ENCODE measurements at regions not wholly inside any gene's neighbourhood (a gene's known extent, or its start where the extent isn't known, plus 50 kb on each side); places are given as distances from the start of the nearest gene placed in this dataset.

- ChIA-PET CTCF (no interaction called here), RAD21 (ENCODE audit: unreplicated experiment) (no interaction called here), POLR2A (no interaction called here), SMC1A (ENCODE audit: uncharacterized antibody, unreplicated experiment) (interaction anchor here (1.0 to 2.3 kb wide), 2 partner anchors 22 to 32 kb away, joined by 3 to 7 read pairs; no protein-coding TSS in a partner anchor)
- no peaks in the 10 kb centered on the region; a peak in 1 of 4 replicates for H3K27me3 ChIP-seq (replicated peaks in 1 of 2; ENCODE audit: control insufficient read depth in 2 of 2, insufficient read depth in 2 of 2, low read length in 1 of 2)
- no peaks in the 10 kb centered on the region for H3K36me3 ChIP-seq (ENCODE audit: control insufficient read depth in 2 of 2, insufficient read depth in 2 of 2, low read length in 1 of 2)
- DNase-seq (ENCODE audit: low read depth, low spot score) = no peak
- no peaks in the 10 kb centered on the region for H3K4me1 ChIP-seq (ENCODE audit: control insufficient read depth, insufficient read depth, low read length)
- FAIRE-seq = no peak
- no peak overlapping the region for H2AFZ ChIP-seq (ENCODE audit: control insufficient read depth, low read depth, low read length)
- no peak overlapping the region for H3K4me3 ChIP-seq
- H3K9me3 ChIP-seq (replicated peaks; ENCODE audit: control insufficient read depth, insufficient read depth, low read length) = no peaks in the 10 kb centered on the region
- H3K9ac ChIP-seq (ENCODE audit: control insufficient read depth, insufficient read depth, low read length) = no peak overlapping the region
- in situ Hi-C loops (cut with MboI) (no loop called here), intact Hi-C loops (cut with micrococcal nuclease; ENCODE audit: unreplicated experiment) (no loop called here)
- no peak overlapping the region for H3K4me2 ChIP-seq (ENCODE audit: control insufficient read depth, insufficient read depth)
- no peak for ATAC-seq
- no peaks in the 10 kb centered on the region for H4K20me1 ChIP-seq (ENCODE audit: control insufficient read depth, insufficient read depth)
- H3K79me2 ChIP-seq (ENCODE audit: control insufficient read depth, insufficient read depth, low read length) = no peaks in the 10 kb centered on the region
- BruUV-seq (replicated peaks) = no TSS peak
- 59% methylated on average over 3 of the region's 3 CpGs for WGBS (ENCODE audit: insufficient coverage, insufficient replicate concordance, low lambda C conversion rate, missing lambda C conversion rate)
- no peak for TF ChIP-seq NRF1 (conservative IDR thresholded peaks at IDR 0.05; ENCODE audit: low read depth, low read length)
- TF ChIP-seq, protein P1, sequence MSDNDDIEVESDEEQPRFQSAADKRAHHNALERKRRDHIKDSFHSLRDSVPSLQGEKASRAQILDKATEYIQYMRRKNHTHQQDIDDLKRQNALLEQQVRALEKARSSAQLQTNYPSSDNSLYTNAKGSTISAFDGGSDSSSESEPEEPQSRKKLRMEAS (IDR thresholded peaks at IDR 0.05; ENCODE audit: low read depth, low read length) = no peak
- TF ChIP-seq IKZF2 (IDR thresholded peaks at IDR 0.05) = no peak
- TF ChIP-seq ATF3 (IDR thresholded peaks at IDR 0.05; ENCODE audit: borderline replicate concordance, extremely low read depth, low read depth, low read length) = no peak
- no peak for TF ChIP-seq PAX8 (IDR thresholded peaks at IDR 0.05)
- no peak for TF ChIP-seq ESRRA (IDR thresholded peaks at IDR 0.05; ENCODE audit: low read length)
- TF ChIP-seq ZNF207 (IDR thresholded peaks at IDR 0.05; ENCODE audit: borderline replicate concordance) = no peak
- no peak for TF ChIP-seq CBFB (IDR thresholded peaks at IDR 0.05; ENCODE audit: low read depth)
- no peak for TF ChIP-seq KDM1A (IDR thresholded peaks at IDR 0.05; ENCODE audit: borderline replicate concordance)
- TF ChIP-seq SUPT20H (IDR thresholded peaks at IDR 0.05; ENCODE audit: borderline replicate concordance, control insufficient read depth, low read depth, low read length) = no peak
- TF ChIP-seq STAT3 (IDR thresholded peaks at IDR 0.05; ENCODE audit: low read depth, low read length) = no peak
- TF ChIP-seq YY1 (IDR thresholded peaks at IDR 0.05; ENCODE audit: low read depth, low read length) = no peak
- TF ChIP-seq SPI1 (IDR thresholded peaks at IDR 0.05; ENCODE audit: borderline replicate concordance, insufficient read depth, low read depth, low read length) = no peak
- TF ChIP-seq SMAD5 (IDR thresholded peaks at IDR 0.05; ENCODE audit: low read depth) = no peak
- no peak for TF ChIP-seq NR2F1 (conservative IDR thresholded peaks at IDR 0.05)
- no peak for TF ChIP-seq ATF7 (IDR thresholded peaks at IDR 0.05; ENCODE audit: low read depth)
- no peak overlapping the region for H3K27ac ChIP-seq (ENCODE audit: control insufficient read depth, insufficient read depth)
Observed at GRCh38 chr5:82390088-82390487, 111.9 kb upstream of the RPS23 start.

All from GM12878 (cell line).